Adrenal gland (tissue), 9 donors: ENCODE measurements at regions not wholly inside any gene's neighbourhood (a gene's known extent, or its start where the extent isn't known, plus 50 kb on each side); places are given as distances from the start of the nearest gene placed in this dataset.

Experiments
- DNase-seq, 7 donors: peaks; one replicate each; pipeline ENCODE4 v3.0.0-alpha.2; 2019 to 2020
- H3K27ac ChIP-seq, 5 donors: fragments of 200-600 bp; sonication (generic) in 4 of 5; 1 replicate in 3 of 5; 2 replicates in 2 of 5; pipeline versions ENCODE4 v1.5.1 to v1.8.0; 2016 to 2020; ENCODE audit warnings: mild to moderate bottlenecking in 1 of 5
- H3K27me3 ChIP-seq: fragments of 200-600 bp; 2 replicates; pipeline ENCODE4 v1.8.0; 2021
- H3K36me3 ChIP-seq, 2 donors: fragments of 200-600 bp; replicated peaks in 1 of 2; 1 replicate in 1 of 2; 2 replicates in 1 of 2; pipeline versions ENCODE4 v1.5.1 to v1.8.0; 2018 to 2022
- H3K4me1 ChIP-seq, 2 donors: fragments of 200-600 bp; replicated peaks in 1 of 2; 1 replicate in 1 of 2; 2 replicates in 1 of 2; pipeline versions ENCODE4 v1.5.1 to v1.8.0; 2018 to 2021
- H3K4me3 ChIP-seq, 4 donors: fragments of 200-600 bp; sonication (generic) in 3 of 4; one replicate each; pipeline ENCODE4 v1.5.1; 2016 to 2018
- H3K9me3 ChIP-seq, 3 donors: fragments of 200-600 bp; sonication (generic) in 1 of 3; replicated peaks in 1 of 3; 1 replicate in 2 of 3; 2 replicates in 1 of 3; pipeline versions ENCODE4 v1.5.1 to v1.8.0; 2016 to 2021
- CTCF ChIP-seq, 6 experiments: fragments of 450-650 bp in 4 of 6; fragments of 200-600 bp in 2 of 6; sonication (generic) in 1 of 6; IDR thresholded peaks; 1 replicate in 5 of 6; 2 replicates in 1 of 6; pipeline versions ENCODE4 v1.5.1 to v1.8.0; 2016 to 2021; ENCODE audit warnings: antibody characterized with exemption in 6 of 6, mild to moderate bottlenecking in 2 of 6, moderate library complexity in 1 of 6
- POLR2A ChIP-seq, 2 donors: fragments of 450-650 bp; IDR thresholded peaks; one replicate each; pipeline ENCODE4 v1.6.1; 2017; ENCODE audit warnings: antibody characterized with exemption in 2 of 2, mild to moderate bottlenecking in 2 of 2, moderate library complexity in 1 of 2
- WGBS, 4 donors: extraction: QIAGEN DNeasy Blood & Tissue Kit in 2 of 4; methylation state at CpG; one replicate each; pipeline versions ENCODE4 v1.1.5 to v1.1.7; 2013 to 2017; 5-methylcytosine and 5-hydroxymethylcytosine counted together
- intact Hi-C, 2 donors: fragments of 100-400 bp; cut with DNase I; formaldehyde crosslinking; loops; one replicate each; pipeline versions ENCODE4 v1.14.1 to v1.15.0; 2022 to 2023
- donor health status: healthy with polysubstance abuse.
- donor health status: Bipolar disorder and iron deficiency.
- donor health status: DM: yes; HTN: yes; CAD: no.
- donor health status: DM: no; HTN: no; CAD: no.
- donor health status: DM: no; HTN: no; CAD: no.

GRCh38 chr18:44509048-44509447, 171.6 kb upstream of the SETBP1 start:
- Histone ChIP-seq H3K4me1 (no peaks in the 10 kb centered on the region), H3K27me3 (no peaks in the 10 kb centered on the region), H3K9me3 (no peaks in the 10 kb centered on the region), H3K27ac (no peak overlapping the region), H3K4me3 (no peak overlapping the region), H3K36me3 (no peaks in the 10 kb centered on the region)
- no peak for DNase-seq
- WGBS, 4 donors: 72 to 88% (median 80%) methylated on average over 2 of the region's 2 CpGs
- TF ChIP-seq CTCF (IDR thresholded peaks at IDR 0.05) (no peak), POLR2A (IDR thresholded peaks at IDR 0.05) (no peak)
- intact Hi-C loops: no loop called here

- no peak overlapping the region for H3K27ac ChIP-seq
- 45 to 52% (median 49%) methylated on average over 6 of the region's 6 CpGs for WGBS, 4 donors
- no peaks in the 10 kb centered on the region for H3K27me3 ChIP-seq
- no peaks in the 10 kb centered on the region for H3K4me1 ChIP-seq
- H3K4me3 ChIP-seq: no peak overlapping the region
- H3K36me3 ChIP-seq: no peaks in the 10 kb centered on the region
- no peaks in the 10 kb centered on the region for H3K9me3 ChIP-seq
- intact Hi-C loops: no loop called here
- TF ChIP-seq POLR2A (IDR thresholded peaks at IDR 0.05): no peak
- no peak for TF ChIP-seq CTCF (IDR thresholded peaks at IDR 0.05)
- no peak for DNase-seq
Observed at GRCh38 chr18:44510390-44510789, 170.3 kb upstream of the SETBP1 start.

GRCh38 chr18:44513233-44513632, 167.5 kb upstream of the SETBP1 start:
- TF ChIP-seq CTCF (IDR thresholded peaks at IDR 0.05): no peak
- no peak for TF ChIP-seq POLR2A (IDR thresholded peaks at IDR 0.05)
- intact Hi-C loops: no loop called here
- Histone ChIP-seq H3K9me3 (no peaks in the 10 kb centered on the region), H3K4me1 (no peaks in the 10 kb centered on the region), H3K27me3 (no peaks in the 10 kb centered on the region), H3K27ac (no peak overlapping the region), H3K36me3 (no peaks in the 10 kb centered on the region), H3K4me3 (no peak overlapping the region)
- no peak for DNase-seq
- WGBS, 4 donors: 78 to 87% (median 85%) methylated on average over 3 of the region's 3 CpGs

GRCh38 chr18:44514106-44514505, 166.6 kb upstream of the SETBP1 start:
- Histone ChIP-seq H3K4me3 (no peak overlapping the region), H3K27ac (no peak overlapping the region), H3K4me1 (no peaks in the 10 kb centered on the region), H3K27me3 (no peaks in the 10 kb centered on the region), H3K9me3 (no peaks in the 10 kb centered on the region), H3K36me3 (no peaks in the 10 kb centered on the region)
- TF ChIP-seq POLR2A (IDR thresholded peaks at IDR 0.05) (no peak), CTCF (IDR thresholded peaks at IDR 0.05) (no peak)
- whole genome bisulfite sequencing, 4 donors: 48 to 64% (median 52%) methylated on average over 1 of the region's 1 CpG
- intact Hi-C loops: no loop called here
- DNase-seq: no peak
